SK-N-SH (cell line): ENCODE measurements at regions not wholly inside any gene's neighbourhood (a gene's known extent, or its start where the extent isn't known, plus 50 kb on each side); places are given as distances from the start of the nearest gene placed in this dataset.
A peak's percentile ranks its signal among the peaks of the same experiment; 100 is the strongest.

Source experiments
- CTCF ChIA-PET: fragments of 300-600, 350-600 bp; formaldehyde crosslinking; extraction: SDS; loops from one replicate; lab custom pipeline; 2021; lab: Yijun Ruan, JAX
- POLR2A ChIA-PET: fragments of 350-600 bp; sonication (Branson Sonifier 250); formaldehyde crosslinking; extraction: SDS; loops from one replicate; lab custom pipeline; 2020; ENCODE audit warnings: antibody characterized with exemption, inconsistent platforms; lab: Yijun Ruan, JAX
- DNase-seq: peaks from one replicate; pipeline ENCODE4 v3.0.0; 2012
- H2AFZ ChIP-seq: fragments of 200-600 bp; sonication (generic); 2 replicates; pipeline ENCODE4 v1.8.1; 2016; ENCODE audit warnings: antibody characterized with exemption, mild to moderate bottlenecking, low read depth
- H3F3A ChIP-seq: fragments of 200-600 bp; sonication (generic); replicated peaks from 2 replicates; pipeline ENCODE3; 2016; ENCODE audit warnings: antibody characterized with exemption, mild to moderate bottlenecking; ENCODE audit not compliant: insufficient read depth
- H3K27ac ChIP-seq, 2 experiments: fragments of 200-500 bp in 1 of 2; fragments of 200-600 bp in 1 of 2; sonication (Bioruptor generic) in 1 of 2; sonication (generic), shearing (Covaris generic) in 1 of 2; 2 replicates each; pipeline versions ENCODE4 v1.5.1 to v1.6.1; 2014 to 2016; ENCODE audit warnings: low read depth in 2 of 2, inconsistent platforms in 1 of 2, low read length in 1 of 2, mild to moderate bottlenecking in 1 of 2, mixed read lengths in 1 of 2
- H3K27me3 ChIP-seq: fragments of 200-600 bp; sonication (generic), shearing (Covaris generic); 2 replicates; pipeline ENCODE4 v1.6.1; 2016; ENCODE audit warnings: mixed run types; ENCODE audit not compliant: insufficient read depth
- H3K36me3 ChIP-seq, 2 experiments: fragments of 200-500 bp in 1 of 2; fragments of 200-600 bp in 1 of 2; sonication (Bioruptor generic) in 1 of 2; sonication (generic) in 1 of 2; replicated peaks in 1 of 2; 2 replicates each; pipeline versions ENCODE3 to v1.5.1; 2014 to 2016; ENCODE audit warnings: low read length in 1 of 2, mild to moderate bottlenecking in 1 of 2; ENCODE audit not compliant: insufficient read depth in 2 of 2, control insufficient read depth in 1 of 2
- H3K4me1 ChIP-seq, 2 experiments: fragments of 200-500 bp in 1 of 2; fragments of 200-600 bp in 1 of 2; sonication (Bioruptor generic) in 1 of 2; sonication (generic), shearing (Covaris generic) in 1 of 2; 2 replicates each; pipeline versions ENCODE4 v1.5.1 to v1.6.1; 2014 to 2016; ENCODE audit warnings: low read depth in 1 of 2, low read length in 1 of 2, mixed run types in 1 of 2; ENCODE audit not compliant: insufficient read depth in 2 of 2, control insufficient read depth in 1 of 2
- H3K4me2 ChIP-seq: fragments of 200-600 bp; sonication (generic), shearing (Covaris generic); 2 replicates; pipeline ENCODE4 v1.6.1; 2017; ENCODE audit warnings: mixed run types
- H3K4me3 ChIP-seq, 2 experiments: fragments of 200-500 bp in 1 of 2; fragments of 200-600 bp in 1 of 2; sonication (Bioruptor generic) in 1 of 2; sonication (generic), shearing (Covaris generic) in 1 of 2; 2 replicates each; pipeline versions ENCODE4 v1.5.1 to v1.8.1; 2014 to 2016; ENCODE audit warnings: low read depth in 2 of 2, inconsistent platforms in 1 of 2, low read length in 1 of 2, mild to moderate bottlenecking in 1 of 2, mixed read lengths in 1 of 2, moderate library complexity in 1 of 2
- H3K79me2 ChIP-seq: fragments of 200-600 bp; sonication (generic); 2 replicates; pipeline ENCODE4 v1.8.1; 2017; ENCODE audit warnings: mild to moderate bottlenecking; ENCODE audit not compliant: insufficient read depth
- H3K9ac ChIP-seq: fragments of 200-600 bp; sonication (generic); 2 replicates; pipeline ENCODE4 v1.6.1; 2017; ENCODE audit warnings: mixed run types
- H3K9me2 ChIP-seq: fragments of 200-600 bp; sonication (generic); 2 replicates; pipeline ENCODE4 v1.6.1; 2017; ENCODE audit warnings: mixed run types
- H3K9me3 ChIP-seq: fragments of 200-600 bp; sonication (generic); 2 replicates; pipeline ENCODE4 v1.6.1; 2017; ENCODE audit warnings: mixed run types, mild to moderate bottlenecking, moderate library complexity
- H4K20me1 ChIP-seq: fragments of 200-600 bp; sonication (generic); 2 replicates; pipeline ENCODE4 v1.6.1; 2017; ENCODE audit warnings: mild to moderate bottlenecking, mixed run types; ENCODE audit not compliant: insufficient read depth
- EZH2phosphoT487 ChIP-seq: fragments of 200-600 bp; sonication (generic); IDR thresholded peaks from 2 replicates; pipeline ENCODE4 v1.6.1; 2017; ENCODE audit warnings: low read depth, mixed run types, mild to moderate bottlenecking, antibody characterized with exemption, moderate library complexity, borderline replicate concordance
- FOSL2 ChIP-seq: IDR thresholded peaks from 2 replicates; pipeline ENCODE4 v1.4.0; 2012; ENCODE audit warnings: low read depth, mild to moderate bottlenecking, moderate library complexity, borderline replicate concordance
- FOXJ3 ChIP-seq: sonication (generic); formaldehyde crosslinking; IDR thresholded peaks from 2 replicates; pipeline ENCODE4 v1.5.1; 2020; ENCODE audit warnings: mild to moderate bottlenecking, missing genetic modification reagents
- FOXM1 ChIP-seq: IDR thresholded peaks from 2 replicates; pipeline ENCODE4 v1.4.0; 2012; ENCODE audit warnings: low read depth, mild to moderate bottlenecking
- JUND ChIP-seq: IDR thresholded peaks from 2 replicates; pipeline ENCODE4 v1.4.0; 2012
- RAD21 ChIP-seq: IDR thresholded peaks from 2 replicates; pipeline ENCODE4 v1.6.1; 2012; ENCODE audit warnings: mild to moderate bottlenecking, low read length
- RCOR1 ChIP-seq: fragments of 150-350 bp; IDR thresholded peaks from 2 replicates; pipeline ENCODE4 v1.6.1; 2017; ENCODE audit warnings: antibody characterized with exemption, low read length
- WGBS: methylation state at CpG from one replicate; pipeline ENCODE4 v1.1.6; 2017; ENCODE audit warnings: low lambda C conversion rate; 5-methylcytosine and 5-hydroxymethylcytosine counted together
- TF ChIP-seq, protein P1 (sequence below): IDR thresholded peaks from 2 replicates; pipeline ENCODE4 v1.4.0; 2012; ENCODE audit warnings: low read depth, borderline replicate concordance
- TF ChIP-seq, protein P2 (sequence below): IDR thresholded peaks from 2 replicates; pipeline ENCODE4 v1.4.0; 2012; ENCODE audit warnings: low read depth

DNA sequence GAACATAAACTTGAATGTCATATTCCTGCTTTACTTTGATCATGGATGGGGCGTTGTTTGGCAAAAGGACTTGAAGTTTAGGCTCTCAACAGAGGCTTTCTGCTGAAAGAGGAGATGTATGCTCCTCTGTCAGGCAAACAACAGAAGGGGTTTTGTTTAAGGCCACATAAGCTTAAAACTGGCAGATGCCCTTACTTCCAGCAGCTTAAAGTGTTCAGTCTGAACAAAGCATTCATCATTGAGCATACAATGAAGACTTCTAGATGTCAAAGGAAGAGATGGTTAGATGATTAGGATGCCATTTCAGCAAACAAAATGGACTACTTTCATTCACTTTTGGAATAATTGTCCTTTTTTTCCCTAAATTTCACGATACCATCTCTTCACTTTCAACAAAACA lies 484.5 kb downstream of the SLITRK6 start:
- Histone ChIP-seq H3K4me1 (peaks cover 0 to 7% of the 10 kb centered on the region in 2 experiments; a peak in 3 of 4 replicates), H3K4me2 (no peak overlapping the region), H3K79me2 (no peaks in the 10 kb centered on the region), H3K9ac (no peak overlapping the region), H3K27me3 (no peaks in the 10 kb centered on the region), H3F3A (peaks cover 3% of the 10 kb centered on the region), H3K9me2 (peaks cover 3% of the 10 kb centered on the region; the same call in 1 of the 2 replicates), H4K20me1 (no peaks in the 10 kb centered on the region), H3K27ac (peak overlapping the region in 1 of 2 experiments; percentile 62; a peak in 2 of 4 replicates), H2AFZ (no peak overlapping the region), H3K36me3 (no peaks in the 10 kb centered on the region), H3K4me3 (no peak overlapping the region), H3K9me3 (no peaks in the 10 kb centered on the region)
- 86% methylated on average over 2 of the region's 2 CpGs for WGBS
- ChIA-PET POLR2A (no interaction called here), CTCF (no interaction called here)
- TF ChIP-seq RCOR1 (no peak), EZH2phosphoT487 (no peak)
- no peak for DNase-seq

DNA sequence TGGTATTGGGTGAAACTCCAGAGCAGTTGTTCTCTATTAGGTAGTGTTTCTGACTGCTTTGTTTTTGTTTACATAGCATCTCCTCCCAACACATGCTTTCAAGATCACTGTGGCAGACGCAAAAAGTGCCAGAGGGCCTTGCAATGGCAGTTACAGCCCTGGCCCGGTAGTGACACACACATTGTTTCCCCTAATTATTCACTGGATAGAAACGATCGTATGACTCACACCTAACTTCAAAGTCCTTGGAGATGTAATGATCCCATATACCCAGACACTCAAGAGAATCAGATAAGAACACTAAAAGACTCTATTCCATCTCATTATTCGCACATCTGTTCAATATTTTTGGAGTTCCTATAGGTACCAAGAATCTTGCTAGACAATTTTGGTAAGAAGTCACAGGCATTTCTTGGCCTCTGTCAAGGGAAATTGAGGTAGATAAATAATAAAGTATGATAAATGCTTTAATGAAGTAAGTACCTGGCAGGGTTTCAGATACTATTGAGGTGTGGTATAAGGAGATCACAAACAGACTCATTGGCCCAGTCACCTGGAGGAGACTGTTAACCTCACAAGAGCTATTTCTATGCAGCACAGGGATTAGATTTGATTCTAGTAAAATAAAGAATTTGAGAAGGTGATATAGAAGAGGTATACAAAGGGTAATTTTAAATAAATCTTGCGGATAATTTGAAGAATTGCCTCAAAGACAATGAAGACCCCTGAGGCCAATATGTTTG lies 485.3 kb downstream of the SLITRK6 start:
- H3K4me2 ChIP-seq = no peak overlapping the region
- peaks cover 3% of the 10 kb centered on the region; the same call in 1 of the 2 replicates for H3K9me2 ChIP-seq
- H3K36me3 ChIP-seq = no peaks in the 10 kb centered on the region
- WGBS = 45% methylated on average over 6 of the region's 6 CpGs
- no peaks in the 10 kb centered on the region for H3K79me2 ChIP-seq
- no peaks in the 10 kb centered on the region for H4K20me1 ChIP-seq
- CTCF ChIA-PET = no interaction called here
- H2AFZ ChIP-seq = peak overlapping the region; percentile 36; the same call in 1 of the 2 replicates
- peaks cover 3% of the 10 kb centered on the region for H3F3A ChIP-seq
- POLR2A ChIA-PET = no interaction called here
- H3K4me1 ChIP-seq = peaks cover 0 to 7% of the 10 kb centered on the region in 2 experiments; a peak in 3 of 4 replicates
- DNase-seq = peak; percentile 24
- H3K9me3 ChIP-seq = no peaks in the 10 kb centered on the region
- no peak overlapping the region for H3K4me3 ChIP-seq
- H3K9ac ChIP-seq = no peak overlapping the region
- H3K27ac ChIP-seq = peak overlapping the region in 1 of 2 experiments; percentile 76; a peak in 3 of 4 replicates
- TF ChIP-seq FOXJ3 (CRISPR knock-in tag) = 0 out of 2 replicates have a peak, but pooled peaks have one; percentile 42
- TF ChIP-seq JUND = peak; percentile 22; the same call in 1 of the 2 replicates
- TF ChIP-seq RAD21 = 0 out of 2 replicates have a peak, but pooled peaks have one; percentile 8
- TF ChIP-seq FOSL2 = peak; percentile 37; the same call in 1 of the 2 replicates
- TF ChIP-seq, protein P1, sequence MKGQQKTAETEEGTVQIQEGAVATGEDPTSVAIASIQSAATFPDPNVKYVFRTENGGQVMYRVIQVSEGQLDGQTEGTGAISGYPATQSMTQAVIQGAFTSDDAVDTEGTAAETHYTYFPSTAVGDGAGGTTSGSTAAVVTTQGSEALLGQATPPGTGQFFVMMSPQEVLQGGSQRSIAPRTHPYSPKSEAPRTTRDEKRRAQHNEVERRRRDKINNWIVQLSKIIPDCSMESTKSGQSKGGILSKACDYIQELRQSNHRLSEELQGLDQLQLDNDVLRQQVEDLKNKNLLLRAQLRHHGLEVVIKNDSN = no peak
- no peak for TF ChIP-seq FOXM1
- TF ChIP-seq, protein P2, sequence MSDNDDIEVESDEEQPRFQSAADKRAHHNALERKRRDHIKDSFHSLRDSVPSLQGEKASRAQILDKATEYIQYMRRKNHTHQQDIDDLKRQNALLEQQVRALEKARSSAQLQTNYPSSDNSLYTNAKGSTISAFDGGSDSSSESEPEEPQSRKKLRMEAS = 0 out of 2 replicates have a peak, but pooled peaks have one; percentile 19
- 0 out of 2 replicates have a peak, but pooled peaks have one; percentile 7 for TF ChIP-seq RCOR1
- no peaks in the 10 kb centered on the region for H3K27me3 ChIP-seq
